K562 (cell line): ENCODE measurements at regions not wholly inside any gene's neighbourhood (a gene's known extent, or its start where the extent isn't known, plus 50 kb on each side); places are given as distances from the start of the nearest gene placed in this dataset.
A peak's percentile ranks its signal among the peaks of the same experiment; 100 is the strongest.

ENCODE experiments used
- ATAC-seq: fragments of 200-7000 bp; cut with Tn5 transposase; 3 replicates; pipeline ENCODE4 v1.9.1; 2020; ENCODE audit warnings: moderate library complexity
- BruUV-seq: library from RNA; stranded (reverse); fragments of 400-500 nt; replicated peaks from 2 replicates; lab custom pipeline; 2021; lab: Mats Ljungman, UMichigan
- CTCF ChIA-PET: fragments of 300-600 bp; formaldehyde crosslinking; extraction: SDS; loops from one replicate; lab custom pipeline; 2021; ENCODE audit warnings: low intra/inter-chr PET ratio; lab: Yijun Ruan, JAX
- POLR2A ChIA-PET: fragments of 300-600, 350-650 bp; sonication (Branson Sonifier 250); formaldehyde crosslinking; extraction: SDS; loops from one replicate; lab custom pipeline; 2021; ENCODE audit warnings: antibody characterized with exemption, inconsistent platforms; lab: Yijun Ruan, JAX
- DNase-seq, 4 experiments: peaks; one replicate each; pipeline versions ENCODE4 v3.0.0 to v3.0.0-alpha.2; 2011 to 2018; ENCODE audit warnings: low spot score in 3 of 4, mixed read lengths in 3 of 4; ENCODE audit errors: extremely low read depth in 1 of 4
- FAIRE-seq: peaks from 2 replicates; lab custom pipeline; 2011; peaks lifted over from hg19 to GRCh38; lab: Jason Lieb, UNC
- H2AFZ ChIP-seq: 2 replicates; pipeline ENCODE4 v1.6.0; 2011; ENCODE audit warnings: low read depth, low read length, control low read depth, inconsistent platforms
- H3K27ac ChIP-seq: fragments of 200-600 bp; 3 replicates; pipeline ENCODE4 v1.8.0; 2011; ENCODE audit warnings: low read depth, mild to moderate bottlenecking, control low read depth, inconsistent platforms, low read length, moderate library complexity, mixed read lengths; ENCODE audit errors: extremely low read depth
- H3K27me3 ChIP-seq, 2 experiments: fragments of 300-600 bp in 1 of 2; 2 replicates in 1 of 2; 3 replicates in 1 of 2; pipeline versions ENCODE4 v1.6.0 to v1.8.0; 2011; ENCODE audit warnings: inconsistent platforms in 2 of 2, low read length in 2 of 2, mild to moderate bottlenecking in 1 of 2, mixed read lengths in 1 of 2, moderate library complexity in 1 of 2; ENCODE audit not compliant: control insufficient read depth in 2 of 2, insufficient read depth in 2 of 2
- H3K36me3 ChIP-seq: fragments of 300-600 bp; 3 replicates; pipeline ENCODE4 v1.8.0; 2011; ENCODE audit warnings: mild to moderate bottlenecking, low read length, inconsistent platforms; ENCODE audit not compliant: control insufficient read depth, insufficient read depth
- H3K4me1 ChIP-seq, 2 experiments: fragments of 200-600 bp in 1 of 2; replicated peaks in 1 of 2; 2 replicates in 1 of 2; 3 replicates in 1 of 2; pipeline versions ENCODE4 v1.5.1 to v1.8.0; 2011; ENCODE audit warnings: inconsistent platforms in 2 of 2, low read length in 2 of 2, mild to moderate bottlenecking in 1 of 2, mixed read lengths in 1 of 2, moderate library complexity in 1 of 2; ENCODE audit not compliant: control insufficient read depth in 2 of 2, insufficient read depth in 2 of 2
- H3K4me2 ChIP-seq: 2 replicates; pipeline ENCODE4 v1.6.1; 2011; ENCODE audit warnings: low read length, control low read depth, inconsistent platforms, mixed read lengths; ENCODE audit not compliant: insufficient read depth
- H3K4me3 ChIP-seq: fragments of 200-600 bp; sonication (generic), shearing (Covaris generic); 2 replicates; pipeline ENCODE4 v1.5.1; 2016; ENCODE audit warnings: control low read depth, inconsistent platforms
- H3K79me2 ChIP-seq: fragments of 200-600 bp; 3 replicates; pipeline ENCODE4 v1.8.0; 2011; ENCODE audit warnings: low read length, inconsistent platforms; ENCODE audit not compliant: control insufficient read depth, insufficient read depth
- H3K9ac ChIP-seq, 2 experiments: 2 replicates each; pipeline versions ENCODE4 v1.6.0 to v1.6.1; 2011; ENCODE audit warnings: low read depth in 2 of 2, low read length in 2 of 2, control low read depth in 1 of 2, inconsistent platforms in 1 of 2, mild to moderate bottlenecking in 1 of 2, mixed read lengths in 1 of 2; ENCODE audit not compliant: insufficient read depth in 1 of 2
- H3K9me1 ChIP-seq: one replicate; pipeline ENCODE4 v1.6.0; 2011; ENCODE audit warnings: inconsistent platforms, mild to moderate bottlenecking, low read length, moderate library complexity; ENCODE audit not compliant: control insufficient read depth, insufficient read depth
- H3K9me3 ChIP-seq: replicated peaks from 2 replicates; pipeline ENCODE4 v1.5.1; 2011; ENCODE audit warnings: low read depth, low read length, inconsistent platforms; ENCODE audit not compliant: control insufficient read depth, insufficient read depth
- H4K20me1 ChIP-seq: replicated peaks from 2 replicates; pipeline ENCODE4 v1.6.1; 2011; ENCODE audit warnings: low read length, inconsistent platforms, mixed read lengths; ENCODE audit not compliant: control insufficient read depth, insufficient read depth
- MCM7 ChIP-seq, 2 experiments: fragments of 450-650 bp; IDR thresholded peaks; 2 replicates each; pipeline ENCODE4 v1.6.1; 2016 to 2018
- NONO ChIP-seq, 2 experiments: fragments of 200-400 bp in 1 of 2; fragments of 450-650 bp in 1 of 2; formaldehyde crosslinking in 1 of 2; IDR thresholded peaks; 2 replicates each; pipeline ENCODE4 v1.6.1; 2017; ENCODE audit warnings: low read depth in 2 of 2, mild to moderate bottlenecking in 2 of 2, moderate library complexity in 2 of 2, low read length in 1 of 2
- SAP30 ChIP-seq: fragments of 200-600 bp; sonication (generic); IDR thresholded peaks from 2 replicates; pipeline ENCODE4 v1.6.1; 2012; ENCODE audit warnings: borderline replicate concordance, low read depth, mild to moderate bottlenecking, moderate library complexity, low read length, control low read depth, inconsistent platforms; ENCODE audit not compliant: insufficient read depth, poor library complexity, severe bottlenecking
- TCF7 ChIP-seq: sonication (generic); IDR thresholded peaks from 2 replicates; pipeline ENCODE4 v1.6.1; 2016; ENCODE audit warnings: antibody characterized with exemption, borderline replicate concordance
- TRIM28 ChIP-seq: fragments of 450-650 bp; IDR thresholded peaks from 2 replicates; pipeline ENCODE4 v1.6.1; 2017
- USF2 ChIP-seq: sonication (generic); formaldehyde crosslinking; IDR thresholded peaks from 2 replicates; pipeline ENCODE4 v1.5.0; 2020; ENCODE audit warnings: missing genetic modification reagents
- ZNF165 ChIP-seq: fragments of 250-450 bp; sonication (Bioruptor Pico); IDR thresholded peaks from 2 replicates; pipeline ENCODE4 v1.4.0; 2020; ENCODE audit warnings: borderline replicate concordance
- WGBS: fragments of 100-300 bp; shearing (Covaris generic); methylation state at CpG from one replicate; pipeline ENCODE4 v1.1.6; 2016; ENCODE audit warnings: low coverage, mixed read lengths; ENCODE audit not compliant: insufficient coverage; ENCODE audit errors: missing lambda C conversion rate; 5-methylcytosine and 5-hydroxymethylcytosine counted together
- in situ Hi-C: fragments of 300-500 bp; cut with MboI; formaldehyde crosslinking; loops from 4 replicates; pipeline ENCODE4 v1.15.0; 2018; ENCODE audit warnings: inconsistent platforms, mixed read lengths
- intact Hi-C: fragments of 100-400 bp; cut with micrococcal nuclease; formaldehyde crosslinking; loops from 2 replicates; pipeline ENCODE4 v1.14.2; 2022
- TF ChIP-seq, protein P1 (sequence below): fragments of 250-450 bp; sonication (Bioruptor Pico); IDR thresholded peaks from 2 replicates; pipeline ENCODE4 v1.4.0; 2020

GRCh38 chr1:214928574-214928973, 154.0 kb upstream of the KCNK2 start:
- Histone ChIP-seq H3K9me1 (no peaks in the 10 kb centered on the region), H3K9me3 (no peaks in the 10 kb centered on the region), H3K27me3 (no peaks in the 10 kb centered on the region), H3K4me3 (no peak overlapping the region), H3K27ac (no peak overlapping the region), H4K20me1 (no peaks in the 10 kb centered on the region), H3K4me2 (no peak overlapping the region), H3K36me3 (no peaks in the 10 kb centered on the region), H3K79me2 (no peaks in the 10 kb centered on the region), H3K4me1 (no peaks in the 10 kb centered on the region), H3K9ac (no peak overlapping the region), H2AFZ (no peak overlapping the region)
- no TSS peak for BruUV-seq
- TF ChIP-seq ZNF165 (no peak), SAP30 (no peak)
- ChIA-PET CTCF (no interaction called here), POLR2A (no interaction called here)
- 21% methylated on average over 2 of the region's 2 CpGs for WGBS
- intact Hi-C loops (no loop called here), in situ Hi-C loops (no loop called here)
- FAIRE-seq = no peak
- DNase-seq = no peak
- ATAC-seq = no peak

GRCh38 chr1:214933375-214933774, 149.2 kb upstream of the KCNK2 start:
- FAIRE-seq = no peak
- TF ChIP-seq NONO (IDR thresholded peaks at IDR 0.05; ENCODE audit: low read depth in 2 of 2, low read length in 1 of 2) (no peak), TRIM28 (no peak), MCM7 (IDR thresholded peaks at IDR 0.05) (no peak), TCF7 (no peak), USF2 (0 out of 2 replicates have a peak, but pooled peaks have one; percentile 8)
- TF ChIP-seq, protein P1, sequence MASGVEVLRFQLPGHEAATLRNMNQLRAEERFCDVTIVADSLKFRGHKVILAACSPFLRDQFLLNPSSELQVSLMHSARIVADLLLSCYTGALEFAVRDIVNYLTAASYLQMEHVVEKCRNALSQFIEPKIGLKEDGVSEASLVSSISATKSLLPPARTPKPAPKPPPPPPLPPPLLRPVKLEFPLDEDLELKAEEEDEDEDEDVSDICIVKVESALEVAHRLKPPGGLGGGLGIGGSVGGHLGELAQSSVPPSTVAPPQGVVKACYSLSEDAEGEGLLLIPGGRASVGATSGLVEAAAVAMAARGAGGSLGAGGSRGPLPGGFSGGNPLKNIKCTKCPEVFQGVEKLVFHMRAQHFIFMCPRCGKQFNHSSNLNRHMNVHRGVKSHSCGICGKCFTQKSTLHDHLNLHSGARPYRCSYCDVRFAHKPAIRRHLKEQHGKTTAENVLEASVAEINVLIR = no peak
- TF ChIP-seq, all 486 proteins: peak for 1
- Histone ChIP-seq H4K20me1 (no peaks in the 10 kb centered on the region), H3K9me3 (no peaks in the 10 kb centered on the region), H3K9ac (no peak overlapping the region), H3K36me3 (no peaks in the 10 kb centered on the region), H3K27me3 (no peaks in the 10 kb centered on the region), H3K27ac (no peak overlapping the region), H3K4me3 (no peak overlapping the region), H3K9me1 (no peaks in the 10 kb centered on the region), H2AFZ (no peak overlapping the region), H3K4me1 (no peaks in the 10 kb centered on the region), H3K79me2 (no peaks in the 10 kb centered on the region), H3K4me2 (no peak overlapping the region)
- ChIA-PET POLR2A (interaction anchor here (0.6 kb wide), 2 partner anchors 25 to 1169 kb away, joined by 3 to 4 read pairs; no protein-coding TSS in a partner anchor), CTCF (no interaction called here)
- intact Hi-C loops = no loop called here
- no TSS peak for BruUV-seq
- in situ Hi-C loops = no loop called here
- DNase-seq (no peak), ATAC-seq (no peak)
- WGBS = 3% methylated on average over 4 of the region's 4 CpGs
